ENCODE measurements at regions not wholly inside any gene's neighbourhood (a gene's known extent, or its start where the extent isn't known, plus 50 kb on each side); places are given as distances from the start of the nearest gene placed in this dataset.

DNA sequence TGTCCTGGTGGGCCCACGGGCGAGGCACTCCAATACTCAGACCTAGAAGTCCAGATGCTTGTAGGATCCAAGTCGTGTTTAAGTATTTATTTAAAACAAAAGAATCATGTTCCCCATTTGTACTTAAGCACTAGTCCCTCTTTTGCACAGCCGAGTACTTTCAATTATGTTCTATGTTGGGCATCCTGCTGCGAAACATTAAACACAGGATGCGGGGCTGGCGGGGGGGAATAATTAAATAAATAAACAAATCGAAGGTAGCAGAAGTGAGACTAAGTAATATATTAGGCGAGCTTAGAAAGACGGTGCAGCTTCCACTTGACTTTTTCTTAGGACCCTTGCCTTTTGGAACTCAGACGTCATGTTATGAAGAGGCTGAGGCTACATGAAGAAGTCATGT is 1129.2 kb upstream of the ACO1 start:
- TF ChIP-seq ZBTB20 (CRISPR knock-in tag; IDR thresholded peaks at IDR 0.05; ENCODE audit: borderline replicate concordance, low read depth) (no peak), ZNF674 (CRISPR knock-in tag; IDR thresholded peaks at IDR 0.05; ENCODE audit: low read depth) (no peak), FOXA1 (IDR thresholded peaks at IDR 0.05) (no peak), FOXA1 (CRISPR knock-in tag; IDR thresholded peaks at IDR 0.05) (no peak), ZNF253 (CRISPR knock-in tag; IDR thresholded peaks at IDR 0.05; ENCODE audit: borderline replicate concordance) (no peak), YY1 (IDR thresholded peaks at IDR 0.05; ENCODE audit: insufficient read depth, insufficient replicate concordance, low read depth, low read length) (no peak), FOXK1 (CRISPR knock-in tag; IDR thresholded peaks at IDR 0.05; ENCODE audit: borderline replicate concordance, low read depth) (no peak), ZFP36L2 (CRISPR knock-in tag; IDR thresholded peaks at IDR 0.05) (no peak), JUNB (CRISPR knock-in tag; IDR thresholded peaks at IDR 0.05; ENCODE audit: borderline replicate concordance) (no peak), ZNF737 (CRISPR knock-in tag; IDR thresholded peaks at IDR 0.05; ENCODE audit: borderline replicate concordance) (no peak), RCOR2 (CRISPR knock-in tag; IDR thresholded peaks at IDR 0.05) (no peak), ISX (CRISPR knock-in tag; conservative IDR thresholded peaks at IDR 0.05) (no peak), CHD2 (IDR thresholded peaks at IDR 0.05; ENCODE audit: low read depth, low read length) (no peak)
